Aorta (tissue), 5 donors: ENCODE measurements at regions not wholly inside any gene's neighbourhood (a gene's known extent, or its start where the extent isn't known, plus 50 kb on each side); places are given as distances from the start of the nearest gene placed in this dataset.

Experiments used
- ATAC-seq: fragments of 200-7000 bp; cut with Tn5 transposase; one replicate; pipeline ENCODE4 v1.9.1; 2022; ENCODE audit warnings: moderate library complexity; ENCODE audit not compliant: low FRiP score
- DNase-seq, 2 donors: peaks; one replicate each; pipeline ENCODE4 v3.0.0-alpha.2; 2020
- H3K27ac ChIP-seq, 2 donors: one replicate each; pipeline ENCODE4 v1.5.1; 2013; ENCODE audit warnings: low read length in 2 of 2, mild to moderate bottlenecking in 2 of 2, moderate library complexity in 2 of 2, control low read depth in 1 of 2, inconsistent platforms in 1 of 2, low read depth in 1 of 2
- H3K27me3 ChIP-seq, 2 donors: one replicate each; pipeline ENCODE4 v1.6.1; 2013; ENCODE audit warnings: control low read depth in 1 of 2, low read length in 1 of 2, mild to moderate bottlenecking in 1 of 2, moderate library complexity in 1 of 2; ENCODE audit not compliant: insufficient read depth in 2 of 2, control insufficient read depth in 1 of 2
- H3K36me3 ChIP-seq, 2 donors: one replicate each; pipeline ENCODE4 v1.6.1; 2013; ENCODE audit warnings: control low read depth in 1 of 2, low read length in 1 of 2, mild to moderate bottlenecking in 1 of 2; ENCODE audit not compliant: insufficient read depth in 2 of 2, control insufficient read depth in 1 of 2
- H3K4me1 ChIP-seq, 2 donors: one replicate each; pipeline ENCODE4 v1.6.1; 2013; ENCODE audit warnings: low read length in 2 of 2, control low read depth in 1 of 2, mild to moderate bottlenecking in 1 of 2, moderate library complexity in 1 of 2; ENCODE audit not compliant: insufficient read depth in 2 of 2, control insufficient read depth in 1 of 2
- H3K4me3 ChIP-seq, 2 donors: one replicate each; pipeline ENCODE4 v1.5.1; 2013; ENCODE audit warnings: low read length in 2 of 2, control low read depth in 1 of 2, mild to moderate bottlenecking in 1 of 2
- H3K9me3 ChIP-seq: one replicate; pipeline ENCODE4 v1.6.1; 2013; ENCODE audit warnings: mild to moderate bottlenecking, low read length; ENCODE audit not compliant: control insufficient read depth
- WGBS, 2 donors: extraction: QIAGEN DNeasy Blood & Tissue Kit; methylation state at CpG; one replicate each; pipeline ENCODE4 v1.1.7; 2013; 5-methylcytosine and 5-hydroxymethylcytosine counted together
- intact Hi-C, 2 donors: fragments of 100-400 bp; cut with DNase I; formaldehyde crosslinking; loops; one replicate each; pipeline versions ENCODE4 v1.14.2 to v1.15.0; 2022
- donor health status: healthy with polysubstance abuse.
- donor health status: Bipolar disorder and iron deficiency.
- donor health status: DM: no; HTN: no; CAD: no.
- donor health status: DM: no; HTN: no; CAD: no.
- donor health status: DM: yes; HTN: yes; CAD: no.

- Histone ChIP-seq H3K36me3 (no peaks in the 10 kb centered on the region), H3K9me3 (no peaks in the 10 kb centered on the region), H3K4me3 (no peak overlapping the region), H3K27me3 (no peaks in the 10 kb centered on the region), H3K4me1 (no peaks in the 10 kb centered on the region), H3K27ac (no peak overlapping the region)
- DNase-seq: no peak
- intact Hi-C loops: no loop called here
- no peak for ATAC-seq
- 69 to 77% methylated on average over 4 of the region's 4 CpGs for WGBS, 2 donors
Measured at GRCh38 chr1:194300776-194301175, 1114.4 kb upstream of the B3GALT2 start.

GRCh38 chr1:194300340-194300739 lies 1113.9 kb upstream of the B3GALT2 start:
- ATAC-seq (no peak), DNase-seq (no peak)
- Histone ChIP-seq H3K27ac (no peak overlapping the region), H3K9me3 (no peaks in the 10 kb centered on the region), H3K4me1 (no peaks in the 10 kb centered on the region), H3K36me3 (no peaks in the 10 kb centered on the region), H3K27me3 (no peaks in the 10 kb centered on the region), H3K4me3 (no peak overlapping the region)
- WGBS, 2 donors: 85 to 92% methylated on average over 1 of the region's 1 CpG
- intact Hi-C loops: no loop called here

- WGBS, 2 donors: 92 to 100% methylated on average over 1 of the region's 1 CpG
- DNase-seq (no peak), ATAC-seq (no peak)
- intact Hi-C loops: no loop called here
- H3K27me3 ChIP-seq: no peaks in the 10 kb centered on the region
- H3K4me1 ChIP-seq: no peaks in the 10 kb centered on the region
- no peak overlapping the region for H3K4me3 ChIP-seq
- H3K27ac ChIP-seq: no peak overlapping the region
- H3K9me3 ChIP-seq: no peaks in the 10 kb centered on the region
- H3K36me3 ChIP-seq: no peaks in the 10 kb centered on the region
Measured at GRCh38 chr1:194298007-194298598, 1111.7 kb upstream of the B3GALT2 start.

DNA sequence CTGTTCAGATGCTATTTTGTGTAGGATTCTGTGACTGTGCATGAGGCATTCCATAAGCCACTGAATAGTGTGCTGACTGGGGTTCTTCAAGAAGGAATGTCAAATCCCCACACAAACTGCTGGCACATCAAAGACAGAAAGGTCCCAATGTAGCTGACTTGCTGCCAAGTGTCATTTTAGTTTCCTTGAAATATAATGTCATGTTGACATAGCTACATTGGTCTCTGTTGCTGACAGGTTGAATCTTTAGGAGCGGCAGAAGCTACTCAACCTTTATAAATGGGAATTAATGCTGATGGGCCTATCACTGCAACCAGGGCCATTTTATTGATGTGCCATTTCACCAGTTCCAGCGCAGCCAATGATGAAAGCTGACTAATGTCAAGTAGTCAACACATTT lies 1110.7 kb upstream of the B3GALT2 start:
- intact Hi-C loops: no loop called here
- 90 to 94% methylated on average over 2 of the region's 2 CpGs for WGBS, 2 donors
- no peaks in the 10 kb centered on the region for H3K27me3 ChIP-seq
- DNase-seq (no peak), ATAC-seq (no peak)
- no peak overlapping the region for H3K27ac ChIP-seq
- H3K4me1 ChIP-seq: no peaks in the 10 kb centered on the region
- no peak overlapping the region for H3K4me3 ChIP-seq
- no peaks in the 10 kb centered on the region for H3K36me3 ChIP-seq
- H3K9me3 ChIP-seq: no peaks in the 10 kb centered on the region

GRCh38 chr1:194296201-194296600 lies 1109.8 kb upstream of the B3GALT2 start:
- WGBS, 2 donors: 76 to 81% methylated on average over 2 of the region's 2 CpGs
- no peaks in the 10 kb centered on the region for H3K9me3 ChIP-seq
- intact Hi-C loops: no loop called here
- H3K4me3 ChIP-seq: no peak overlapping the region
- ATAC-seq: no peak
- H3K27me3 ChIP-seq: no peaks in the 10 kb centered on the region
- DNase-seq: no peak
- H3K4me1 ChIP-seq: no peaks in the 10 kb centered on the region
- H3K36me3 ChIP-seq: no peaks in the 10 kb centered on the region
- H3K27ac ChIP-seq: no peak overlapping the region

DNA sequence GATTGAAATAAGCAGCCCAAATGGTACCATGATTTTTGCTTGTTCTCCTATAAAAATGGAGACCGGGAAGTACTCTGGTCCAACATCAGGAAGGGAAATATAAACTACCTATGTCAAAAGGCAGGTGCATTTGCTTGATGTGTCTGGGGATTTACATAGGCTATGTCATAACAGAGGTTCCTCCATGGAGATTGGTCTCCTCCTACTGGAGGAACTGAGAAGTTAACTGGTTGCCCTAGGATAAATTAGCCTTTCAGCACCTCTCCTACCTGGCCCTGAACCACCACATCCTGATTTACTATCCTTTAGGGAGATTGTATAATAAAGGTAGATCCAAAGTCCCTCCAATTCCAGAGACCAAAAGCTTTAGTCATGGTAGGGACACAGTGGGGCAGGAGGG lies 1109.3 kb upstream of the B3GALT2 start:
- WGBS, 2 donors: 50 to 57% methylated on average over 1 of the region's 1 CpG

GRCh38 chr1:194293851-194294405 lies 1107.5 kb upstream of the B3GALT2 start:
- Histone ChIP-seq H3K4me1 (no peaks in the 10 kb centered on the region), H3K9me3 (no peaks in the 10 kb centered on the region), H3K4me3 (no peak overlapping the region), H3K36me3 (no peaks in the 10 kb centered on the region), H3K27ac (no peak overlapping the region), H3K27me3 (no peaks in the 10 kb centered on the region)
- no peak for DNase-seq
- 90 to 97% methylated on average over 1 of the region's 1 CpG for WGBS, 2 donors
- ATAC-seq: peak; percentile 44
- intact Hi-C loops: no loop called here

More for the DNA sequence above, 1109.3 kb upstream of the B3GALT2 start:
- Histone ChIP-seq H3K27ac (no peak overlapping the region), H3K27me3 (no peaks in the 10 kb centered on the region), H3K9me3 (no peaks in the 10 kb centered on the region), H3K36me3 (no peaks in the 10 kb centered on the region), H3K4me3 (no peak overlapping the region), H3K4me1 (no peaks in the 10 kb centered on the region)
- DNase-seq: no peak
- intact Hi-C loops: no loop called here
- no peak for ATAC-seq

DNA sequence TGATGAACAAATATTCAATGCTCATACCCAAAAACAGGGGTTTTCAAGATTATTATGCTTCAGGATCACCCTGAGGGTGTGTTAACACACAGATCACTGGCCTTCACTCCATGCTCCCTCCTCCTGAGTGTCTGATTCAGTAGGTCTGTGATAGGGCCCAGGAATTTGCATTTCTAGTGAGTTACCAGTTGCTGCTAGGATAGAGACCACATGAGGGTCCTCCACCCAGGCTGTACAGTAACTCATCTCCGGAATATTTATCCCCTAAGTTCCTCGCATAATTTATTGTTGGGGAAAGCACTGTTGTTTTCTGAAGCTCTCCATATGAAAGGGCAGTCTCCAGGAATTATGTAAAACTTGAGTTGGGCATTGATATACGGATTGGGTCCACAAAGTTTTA lies 1106.6 kb upstream of the B3GALT2 start:
- H3K27ac ChIP-seq: no peak overlapping the region
- H3K4me3 ChIP-seq: no peak overlapping the region
- no peaks in the 10 kb centered on the region for H3K9me3 ChIP-seq
- intact Hi-C loops: no loop called here
- H3K36me3 ChIP-seq: no peaks in the 10 kb centered on the region
- no peaks in the 10 kb centered on the region for H3K4me1 ChIP-seq
- DNase-seq (no peak), ATAC-seq (no peak)
- no peaks in the 10 kb centered on the region for H3K27me3 ChIP-seq
- 84 to 86% methylated on average over 3 of the region's 3 CpGs for WGBS, 2 donors

- H3K4me3 ChIP-seq: no peak overlapping the region
- H3K36me3 ChIP-seq: no peaks in the 10 kb centered on the region
- no peaks in the 10 kb centered on the region for H3K27me3 ChIP-seq
- ATAC-seq (no peak), DNase-seq (no peak)
- H3K27ac ChIP-seq: no peak overlapping the region
- no peaks in the 10 kb centered on the region for H3K4me1 ChIP-seq
- 93 to 94% methylated on average over 6 of the region's 6 CpGs for WGBS, 2 donors
- intact Hi-C loops: no loop called here
- H3K9me3 ChIP-seq: no peaks in the 10 kb centered on the region
Measured at GRCh38 chr1:194289569-194290266, 1103.3 kb upstream of the B3GALT2 start.
